Ramos (cell line): ENCODE measurements at regions not wholly inside any gene's neighbourhood (a gene's known extent, or its start where the extent isn't known, plus 50 kb on each side); places are given as distances from the start of the nearest gene placed in this dataset.
"Not testable (repeated sequence)": the region's sequence is repeated elsewhere in the genome, so short reads cannot be mapped to it uniquely, and the experiment has no call there.

Source experiments
- in situ Hi-C: fragments of 300-500 bp; cut with MboI; formaldehyde crosslinking; loops from one replicate; pipeline ENCODE4 v1.14.3; 2022; ENCODE audit warnings: low sequenced_read_pairs; ENCODE audit not compliant: unreplicated experiment

GRCh38 chr6:150732765-150733539 is 132.6 kb upstream of the MTHFD1L start:
- in situ Hi-C loops = no loop called here

GRCh38 chr6:150733726-150734125 is 131.8 kb upstream of the MTHFD1L start:
- in situ Hi-C loops = no loop called here

GRCh38 chr6:150734235-150734634 is 131.3 kb upstream of the MTHFD1L start:
- in situ Hi-C loops = no loop called here

DNA sequence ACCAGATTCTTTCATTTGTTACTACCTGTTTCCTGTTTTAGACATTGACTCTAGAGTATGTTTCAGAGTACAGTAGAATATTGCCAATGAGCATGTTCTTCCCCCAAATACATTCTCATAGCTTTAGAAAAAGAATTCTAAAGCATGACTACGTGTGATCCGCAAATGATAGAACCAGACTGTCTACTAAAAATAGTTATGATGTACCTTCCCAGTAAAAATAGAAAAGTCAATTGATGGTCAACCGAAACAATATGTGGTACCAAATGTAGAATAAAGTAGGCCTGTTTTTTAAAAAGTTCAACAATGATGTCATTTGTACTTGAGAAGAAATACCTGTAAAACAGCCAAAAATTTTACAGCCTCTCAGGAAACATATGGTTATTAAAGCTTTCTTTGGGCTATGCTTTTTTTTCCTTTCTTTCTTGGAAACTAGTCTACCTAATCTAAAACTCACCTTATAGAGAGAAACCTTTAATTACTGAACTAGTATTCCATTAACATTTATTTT is 130.1 kb upstream of the MTHFD1L start:
- in situ Hi-C loops = no loop called here

GRCh38 chr6:150738092-150738629 is 127.3 kb upstream of the MTHFD1L start:
- in situ Hi-C loops = no loop called here

DNA sequence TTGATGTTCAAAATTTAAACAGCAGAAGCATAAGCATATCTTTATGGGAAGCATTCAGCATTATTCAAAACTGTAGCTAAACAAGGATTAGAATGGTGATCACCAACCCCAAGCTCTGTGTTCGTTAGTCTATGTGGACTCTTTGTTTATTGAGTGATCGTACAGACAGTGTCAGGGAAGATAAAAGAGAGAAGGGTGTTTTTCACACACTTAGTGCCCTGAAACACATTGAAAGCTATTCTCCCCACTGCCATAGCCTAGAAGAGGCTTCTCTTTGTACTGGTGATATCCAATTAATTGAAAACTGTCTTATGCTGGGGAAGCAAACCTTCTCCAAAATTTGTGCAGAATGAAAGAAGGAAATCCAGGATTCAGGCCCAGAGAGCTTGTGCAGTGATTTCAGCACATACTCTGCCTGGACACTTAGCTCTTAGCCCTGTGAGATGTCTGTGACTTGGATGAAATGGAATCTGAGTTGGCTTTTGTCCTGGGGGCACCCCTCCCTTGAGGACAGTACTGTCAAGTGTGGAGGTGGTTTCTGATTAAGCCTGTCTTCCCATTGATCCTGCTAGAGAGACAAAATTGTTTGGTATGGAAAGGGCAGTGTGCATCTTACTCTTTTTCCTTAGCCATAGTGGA is 125.7 kb upstream of the MTHFD1L start:
- in situ Hi-C loops = no loop called here

DNA sequence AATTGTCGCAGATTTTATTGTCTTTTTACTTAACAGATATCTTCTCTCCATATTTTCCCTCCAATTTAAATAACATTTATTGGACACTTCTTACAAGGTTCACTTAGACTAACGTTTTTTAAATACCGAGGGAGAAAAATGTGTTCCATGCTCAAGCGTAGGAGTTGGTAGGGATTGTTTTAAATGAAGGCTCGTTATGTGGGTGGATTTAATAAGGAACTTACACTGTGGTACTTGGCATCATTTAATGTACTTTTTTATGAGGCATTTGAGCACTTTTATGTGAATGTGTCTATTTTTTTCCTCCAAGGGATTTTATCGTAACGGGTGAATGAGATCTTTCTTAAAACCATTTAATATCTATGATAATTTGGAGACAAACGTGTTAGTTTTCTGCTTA is 125.0 kb upstream of the MTHFD1L start:
- in situ Hi-C loops = no loop called here

DNA sequence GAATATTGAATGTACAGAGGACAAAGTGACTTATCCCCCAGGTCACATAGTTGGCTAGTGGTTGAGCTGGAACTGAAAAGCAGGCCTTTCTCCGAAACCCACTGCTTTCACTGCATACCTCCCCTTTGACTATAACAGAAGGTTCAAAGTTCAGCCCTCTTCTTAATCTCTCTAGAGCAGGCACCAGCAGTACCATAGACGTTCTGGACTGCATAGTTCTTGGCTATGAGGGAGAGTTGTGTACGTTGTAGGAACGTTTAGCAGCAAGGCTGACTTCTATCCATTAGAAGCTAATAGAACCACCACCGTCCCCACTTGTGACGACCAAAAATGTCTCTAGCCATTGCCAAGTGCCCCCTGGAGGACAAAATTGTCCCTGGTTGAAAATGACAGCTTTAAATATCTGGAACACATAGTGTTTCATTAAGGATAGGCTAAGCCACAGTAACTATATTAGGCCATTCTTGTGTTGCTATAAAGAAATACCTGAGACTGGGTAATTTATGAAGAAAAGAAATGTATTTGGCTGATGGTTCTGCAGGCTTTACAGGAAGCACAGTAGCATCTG is 123.8 kb upstream of the MTHFD1L start:
- in situ Hi-C loops = no loop called here

- in situ Hi-C loops = no loop called here
Measured at GRCh38 chr6:150744522-150745260, 120.8 kb upstream of the MTHFD1L start.

DNA sequence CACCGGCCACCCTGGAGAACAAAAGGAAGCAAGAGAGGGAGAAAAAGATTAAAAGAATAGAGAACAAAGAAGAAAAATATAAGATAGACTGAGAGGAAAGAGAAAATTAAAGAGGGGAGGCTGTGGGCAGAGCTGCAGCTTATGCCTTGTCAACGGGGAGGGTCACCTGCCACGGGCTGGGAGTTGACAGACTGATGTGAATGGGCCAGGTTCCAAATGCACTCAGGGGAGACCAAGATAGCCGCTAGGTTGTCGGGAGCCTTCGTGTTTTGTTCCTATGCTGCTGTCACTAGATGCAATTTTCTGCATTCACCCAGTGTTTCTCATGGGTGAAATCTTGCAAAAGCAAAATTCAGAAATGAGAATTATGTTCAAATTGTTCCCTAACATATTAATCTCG is 119.6 kb upstream of the MTHFD1L start:
- in situ Hi-C loops = no loop called here

GRCh38 chr6:150747155-150747554 is 118.3 kb upstream of the MTHFD1L start:
- in situ Hi-C loops = no loop called here

GRCh38 chr6:150749091-150749670 is 116.3 kb upstream of the MTHFD1L start:
- in situ Hi-C loops = no loop called here

DNA sequence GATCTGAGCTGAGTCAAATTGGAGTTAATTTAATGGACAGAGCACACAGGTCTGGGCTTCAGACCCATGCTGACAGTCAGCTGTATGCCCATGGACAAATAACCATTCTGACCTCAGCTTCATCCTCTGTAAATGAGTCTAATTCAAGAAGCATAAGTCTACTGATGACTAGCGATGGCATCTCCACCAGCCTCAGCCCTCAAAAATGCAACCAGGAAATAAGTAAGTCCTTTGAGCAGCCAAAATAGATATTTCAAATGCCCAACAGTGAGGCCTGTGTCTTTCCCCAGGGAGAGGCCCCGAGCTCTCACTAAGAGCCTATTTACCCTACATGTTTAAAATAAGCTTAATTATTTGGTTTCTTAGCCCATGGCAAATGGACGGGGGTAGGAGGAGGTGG is 114.2 kb upstream of the MTHFD1L start:
- in situ Hi-C loops = no loop called here

DNA sequence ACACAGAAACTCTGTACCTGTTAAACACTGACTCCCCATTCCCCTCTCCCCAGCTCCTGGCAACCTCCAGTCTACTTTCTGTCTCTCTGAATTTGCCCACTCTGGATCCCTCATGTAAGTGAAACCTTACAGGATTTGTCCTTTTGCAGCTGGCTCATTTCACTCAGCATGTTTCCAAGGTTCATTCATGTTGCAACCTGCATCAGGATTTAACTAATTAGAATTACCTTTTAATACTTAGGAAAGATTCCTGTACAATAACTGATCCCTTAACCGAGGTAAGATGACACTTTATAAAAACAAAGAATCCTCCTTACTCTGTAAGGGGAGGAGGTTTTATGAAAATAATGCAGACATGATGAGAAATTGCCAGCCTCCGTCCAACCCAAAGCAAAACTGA is 113.1 kb upstream of the MTHFD1L start:
- in situ Hi-C loops = no loop called here

- in situ Hi-C loops = no loop called here
Measured at GRCh38 chr6:150753371-150754064, 112.0 kb upstream of the MTHFD1L start.

GRCh38 chr6:150755042-150755441 is 110.5 kb upstream of the MTHFD1L start:
- in situ Hi-C loops = no loop called here

DNA sequence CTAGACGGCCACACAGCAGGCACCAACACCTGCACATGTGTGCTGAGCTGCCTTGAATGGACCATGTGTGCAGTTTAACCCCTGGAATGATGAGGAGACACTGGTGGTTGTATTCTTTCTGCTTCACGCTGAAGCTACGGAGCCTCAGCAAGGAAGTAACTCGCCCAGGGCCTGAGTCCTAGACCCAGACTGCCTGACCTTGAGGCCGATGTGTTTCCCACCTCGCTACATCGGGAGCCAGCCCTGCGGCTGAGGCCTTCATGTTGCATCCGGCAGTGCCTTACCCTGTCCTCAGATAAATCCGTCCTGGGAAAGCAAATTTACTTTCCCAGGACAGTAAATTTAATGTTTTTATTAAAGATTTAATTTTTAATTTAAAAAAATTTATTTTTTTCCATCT is 110.0 kb upstream of the MTHFD1L start:
- in situ Hi-C loops = no loop called here

- in situ Hi-C loops = no loop called here
Measured at GRCh38 chr6:150756173-150756572, 109.3 kb upstream of the MTHFD1L start.

DNA sequence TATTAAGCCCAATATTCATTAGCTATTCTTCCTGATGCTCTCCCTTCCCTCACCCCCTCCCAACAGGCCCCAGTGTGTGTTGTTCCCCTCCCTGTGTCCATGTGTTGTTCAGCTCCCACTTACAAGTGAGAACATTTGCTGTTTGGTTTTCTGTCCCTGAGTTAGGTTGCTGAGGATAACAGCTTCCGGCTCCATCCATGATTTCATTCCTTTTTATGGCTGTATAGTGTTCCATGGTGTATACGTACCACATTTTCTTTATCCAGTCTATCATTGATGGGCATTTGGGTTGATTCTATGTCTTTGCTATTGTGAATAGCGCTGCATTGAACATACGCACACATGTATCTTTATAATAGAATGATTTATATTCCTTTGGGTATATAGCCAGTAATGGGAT is 107.7 kb upstream of the MTHFD1L start:
- in situ Hi-C loops = not testable (repeated sequence)

GRCh38 chr6:150759483-150759882 is 106.0 kb upstream of the MTHFD1L start:
- in situ Hi-C loops = no loop called here
